ENCODE measurements at regions not wholly inside any gene's neighbourhood (a gene's known extent, or its start where the extent isn't known, plus 50 kb on each side); places are given as distances from the start of the nearest gene placed in this dataset.
"Not testable (repeated sequence)": the region's sequence is repeated elsewhere in the genome, so short reads cannot be mapped to it uniquely, and the experiment has no call there.

DNA sequence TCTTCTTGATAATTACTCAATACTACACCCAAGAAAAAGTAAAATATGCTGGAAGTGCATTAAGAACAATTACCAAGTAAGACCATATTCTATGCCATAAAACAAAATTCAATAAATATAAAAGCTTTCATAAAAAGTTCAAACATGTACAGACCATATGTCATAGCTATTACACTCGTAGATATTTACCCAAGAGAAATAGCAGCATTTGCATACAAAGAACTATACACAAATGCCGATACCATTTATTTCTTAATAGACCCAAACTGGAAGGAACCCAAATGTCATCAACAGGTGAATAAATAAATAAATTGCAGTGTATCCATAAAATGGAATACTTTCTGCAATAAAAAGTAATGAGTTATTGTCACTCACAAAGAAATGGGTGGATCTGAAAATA is 78.3 kb upstream of the SLC16A7 start:
- DNase-seq (ENCODE audit: low read depth), result no peak

- DNase-seq (ENCODE audit: low read depth), result no peak
Measured at GRCh38 chr12:59500915-59501314, 94.9 kb upstream of the SLC16A7 start.

- no peak for DNase-seq (ENCODE audit: low read depth)
Measured at GRCh38 chr12:59500335-59500734, 95.5 kb upstream of the SLC16A7 start.

- no peak for DNase-seq (ENCODE audit: low read depth)
Measured at GRCh38 chr12:59499774-59500173, 96.1 kb upstream of the SLC16A7 start.

- no peak for DNase-seq (ENCODE audit: low read depth)
Measured at GRCh38 chr12:59494617-59495016, 101.2 kb upstream of the SLC16A7 start.

DNA sequence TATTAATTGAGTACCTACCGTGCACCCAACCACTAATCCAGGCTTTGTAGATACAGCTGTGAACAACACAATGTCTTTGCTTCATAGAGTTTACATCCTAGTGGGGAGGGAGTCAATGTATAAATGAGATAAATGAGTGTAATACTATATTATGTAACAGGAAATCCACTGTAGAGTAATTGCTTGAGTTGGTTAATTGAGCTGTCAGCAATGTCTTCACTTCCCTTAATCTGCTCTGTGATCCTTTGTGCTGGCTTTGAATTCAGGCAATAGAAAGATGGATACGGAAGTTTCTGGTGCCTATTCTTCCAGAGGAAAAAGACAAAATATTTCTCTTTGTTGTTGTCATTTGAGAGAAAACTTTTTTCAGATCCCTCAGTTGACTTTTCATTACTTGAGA is 104.0 kb upstream of the SLC16A7 start:
- DNase-seq (ENCODE audit: low read depth), result no peak

DNA sequence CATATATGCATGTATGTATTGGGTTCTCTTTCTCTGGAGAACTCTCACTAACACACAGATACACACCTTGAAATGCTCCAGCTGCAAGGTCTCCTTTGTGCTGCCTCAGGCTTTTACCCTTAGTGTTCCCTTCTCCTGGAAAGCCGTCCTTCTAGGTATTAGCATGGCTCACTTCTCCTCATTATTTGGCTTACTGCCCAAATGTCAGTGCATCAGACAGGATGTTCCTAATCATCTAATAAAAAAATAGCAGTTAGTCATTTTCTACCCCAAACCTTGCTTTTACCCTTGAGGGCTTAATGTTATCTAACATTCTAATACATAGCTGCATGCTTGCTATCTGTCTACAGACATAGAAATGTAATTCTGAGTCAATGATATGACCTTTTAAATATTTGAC is 109.0 kb upstream of the SLC16A7 start:
- no peak for DNase-seq (ENCODE audit: low read depth)

GRCh38 chr12:59484575-59484974 is 111.3 kb upstream of the SLC16A7 start:
- DNase-seq (ENCODE audit: low read depth), result no peak

DNA sequence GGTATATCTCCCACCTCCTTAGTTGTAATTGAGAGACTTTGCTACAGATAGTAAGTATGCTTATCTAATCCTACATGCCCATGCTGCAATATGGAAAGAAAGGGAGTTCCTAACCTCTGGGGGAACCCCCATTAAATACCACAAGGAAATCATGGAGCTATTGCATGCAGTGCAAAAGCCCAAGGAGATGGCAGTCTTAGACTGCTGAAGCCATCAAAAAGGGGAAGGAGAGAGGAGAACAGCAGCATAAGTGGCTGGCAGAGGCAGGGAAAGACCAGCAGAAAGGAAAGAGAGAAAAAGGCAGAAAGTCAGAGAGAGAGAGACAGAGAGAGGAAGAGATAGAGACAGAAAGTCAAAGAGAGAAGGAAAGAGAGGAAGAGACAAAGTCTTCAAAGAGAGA is 121.6 kb upstream of the SLC16A7 start:
- not testable (repeated sequence) for DNase-seq (ENCODE audit: low read depth)

GRCh38 chr12:59472273-59472672 is 123.6 kb upstream of the SLC16A7 start:
- DNase-seq (ENCODE audit: low read depth), result no peak

GRCh38 chr12:59459966-59460660 is 135.7 kb upstream of the SLC16A7 start:
- DNase-seq (ENCODE audit: low read depth), result no peak

- DNase-seq (ENCODE audit: low read depth), result no peak
Measured at GRCh38 chr12:59453475-59453874, 142.4 kb upstream of the SLC16A7 start.

DNA sequence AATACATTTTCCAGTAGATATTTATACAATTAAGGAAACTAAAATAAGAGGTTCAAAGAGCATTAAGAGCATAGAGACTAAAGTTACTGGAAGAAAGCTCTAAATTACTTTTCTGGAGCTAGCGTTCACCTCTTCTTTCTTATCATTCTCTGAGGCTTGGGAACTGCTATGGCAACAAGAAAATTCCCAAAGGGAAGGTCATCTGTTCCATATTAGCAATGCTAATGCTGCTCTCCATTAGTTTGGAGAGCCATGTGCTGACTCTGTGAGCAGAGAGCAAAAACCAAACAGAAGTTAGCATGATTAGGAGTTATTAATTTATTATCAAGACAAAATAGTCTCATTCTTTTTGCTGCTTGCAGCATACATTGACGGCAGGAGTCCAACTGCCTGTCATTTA is 143.1 kb upstream of the SLC16A7 start:
- DNase-seq (ENCODE audit: low read depth), result peak; percentile 5

GRCh38 chr12:59452259-59452658 is 143.6 kb upstream of the SLC16A7 start:
- DNase-seq (ENCODE audit: low read depth), result peak; percentile 6

- no peak for DNase-seq (ENCODE audit: low read depth)
Measured at GRCh38 chr12:59446116-59446515, 149.7 kb upstream of the SLC16A7 start.

DNA sequence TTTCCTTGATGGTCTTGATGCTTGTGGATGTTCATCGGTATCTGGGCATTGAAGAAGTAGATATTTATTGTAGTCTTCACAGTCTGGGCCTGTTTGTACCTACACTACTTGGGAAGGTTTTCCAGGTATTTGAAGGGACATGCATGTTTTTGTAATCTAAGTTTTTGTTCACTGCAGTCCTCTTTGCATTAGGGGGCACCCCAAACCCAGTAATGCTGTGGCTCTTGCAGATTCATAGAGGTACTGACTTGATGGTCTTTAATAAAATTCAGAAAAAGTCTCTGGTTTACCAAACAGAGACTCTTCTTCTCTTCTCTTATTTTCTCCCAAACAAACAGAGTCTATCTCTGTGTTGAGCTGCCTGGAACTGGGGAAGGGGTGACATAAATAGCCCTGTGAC is 150.9 kb upstream of the SLC16A7 start:
- DNase-seq (ENCODE audit: low read depth), result no peak

DNA sequence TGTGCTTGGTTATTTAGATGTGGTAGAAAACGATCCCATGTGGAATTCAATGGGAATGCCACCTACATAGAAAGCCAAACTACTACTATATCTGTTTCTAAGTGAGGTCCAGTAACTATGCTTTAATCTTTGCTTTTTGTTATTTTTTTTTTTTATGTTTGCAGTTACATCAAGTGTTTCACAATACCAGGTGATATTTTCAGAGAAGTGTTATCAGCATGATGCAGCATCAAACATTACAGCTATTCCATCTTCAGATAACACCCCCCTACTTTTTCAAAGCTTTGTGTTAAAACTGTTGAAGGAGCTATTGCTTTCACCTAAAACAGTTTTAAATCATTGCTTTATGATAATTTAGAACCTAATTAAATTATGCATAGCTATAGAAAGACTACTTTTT is 163.8 kb upstream of the SLC16A7 start:
- no peak for DNase-seq (ENCODE audit: low read depth)

DNA sequence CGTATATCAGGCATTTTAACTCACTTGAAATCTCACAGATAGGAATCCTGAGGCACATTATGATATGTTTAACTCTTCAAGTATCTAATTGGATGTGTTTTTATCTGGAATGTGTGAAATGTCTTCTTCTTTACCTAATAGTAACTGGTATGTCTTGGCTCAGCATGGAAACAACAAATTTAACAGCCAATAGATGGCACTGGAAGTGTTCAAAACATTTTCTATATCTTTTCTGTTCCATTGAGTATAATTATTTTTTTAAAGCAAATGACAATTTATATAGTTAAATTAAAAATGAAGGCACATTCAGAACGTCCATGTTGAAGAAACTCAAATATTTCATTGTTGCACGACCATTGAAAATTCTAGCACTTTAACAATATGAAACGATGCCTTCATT is 164.6 kb upstream of the SLC16A7 start:
- no peak for DNase-seq (ENCODE audit: low read depth)

GRCh38 chr12:59429766-59430165 is 166.1 kb upstream of the SLC16A7 start:
- no peak for DNase-seq (ENCODE audit: low read depth)

DNA sequence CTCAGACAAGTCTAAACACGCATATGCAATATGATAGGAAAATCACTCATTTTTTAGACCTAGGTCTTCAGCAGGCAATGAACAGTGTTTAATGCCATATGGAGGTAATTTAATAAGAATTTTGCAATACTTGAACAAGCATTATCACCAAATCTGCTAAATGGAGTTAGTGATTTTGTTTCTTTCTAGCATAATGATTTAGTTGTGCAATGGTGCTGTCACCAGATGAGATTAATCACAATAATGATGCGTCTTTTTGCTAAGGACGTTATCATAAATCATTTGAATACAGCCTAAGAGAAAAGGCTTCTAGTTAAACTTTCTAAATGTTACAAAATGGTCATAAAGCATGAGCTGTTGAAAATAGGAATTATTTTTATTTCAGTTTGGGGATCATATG is 170.0 kb upstream of the SLC16A7 start:
- no peak for DNase-seq (ENCODE audit: low read depth)

DNA sequence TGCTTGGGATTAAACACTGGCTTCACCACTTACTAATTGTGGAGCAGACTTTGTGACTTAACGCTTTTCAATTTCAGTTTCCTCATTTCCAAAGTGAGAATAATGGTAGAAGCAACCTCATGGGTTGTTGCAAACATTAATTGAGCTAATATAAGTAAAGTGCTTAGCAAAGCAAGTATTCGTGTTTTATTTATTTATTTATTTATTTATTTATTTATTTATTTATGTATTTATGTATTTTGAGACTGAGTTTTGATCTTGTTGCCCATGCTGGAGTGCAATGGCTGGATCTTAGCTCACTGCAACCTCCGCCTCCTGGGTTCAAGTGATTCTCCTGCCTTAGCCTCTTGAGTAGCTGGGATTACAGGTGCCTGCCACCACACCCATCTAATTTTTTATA is 171.2 kb upstream of the SLC16A7 start:
- DNase-seq (ENCODE audit: low read depth), result not testable (repeated sequence)

DNA sequence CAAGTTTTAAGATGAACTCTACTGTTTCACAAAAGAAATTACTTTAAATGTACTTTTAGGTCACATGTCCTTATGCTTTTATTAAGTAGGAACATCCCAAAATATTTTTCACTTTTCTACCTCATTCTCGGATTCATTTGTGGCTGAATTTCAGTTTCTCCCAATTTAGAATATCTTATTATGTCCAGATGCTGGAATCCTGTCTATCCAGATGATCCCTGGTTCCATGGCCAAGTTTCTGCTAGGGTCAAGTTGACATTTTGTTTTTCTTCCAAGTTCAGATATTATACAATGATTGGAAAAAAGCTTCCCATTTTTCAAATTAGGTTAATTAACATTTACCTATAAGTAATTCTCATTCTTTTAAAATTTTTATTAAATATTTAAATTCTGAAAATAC is 181.8 kb upstream of the SLC16A7 start:
- no peak for DNase-seq (ENCODE audit: low read depth)

GRCh38 chr12:59408431-59408830 is 187.4 kb upstream of the SLC16A7 start:
- DNase-seq (ENCODE audit: low read depth), result peak; percentile 3

GRCh38 chr12:59407799-59408198 is 188.0 kb upstream of the SLC16A7 start:
- DNase-seq (ENCODE audit: low read depth), result no peak

All from RPMI7951 (cell line).